ENCODE measurements at regions not wholly inside any gene's neighbourhood (a gene's known extent, or its start where the extent isn't known, plus 50 kb on each side); places are given as distances from the start of the nearest gene placed in this dataset.

GRCh38 chr11:110805756-110806155 lies 93.5 kb upstream of the ARHGAP20 start:
- in situ Hi-C loops (cut with MboI; ENCODE audit: low pct_unique_long_range_greater_than_20kb in 2 of 9, low sequenced_read_pairs in 9 of 9, unreplicated experiment in 9 of 9), result no loop called here
- no peak overlapping the region for H3K27ac ChIP-seq
- H3K4me1 ChIP-seq (replicated peaks in 1 of 2), result no peaks in the 10 kb centered on the region
- no peak overlapping the region for H3K4me3 ChIP-seq
- WGBS, 10 experiments, result 60 to 100% (median 80%) methylated on average over 1 of the region's 1 CpG; no CpG with 5 or more reads in 7 of the 10 experiments
- ATAC-seq (replicated peaks in 6 of 8), result no peak

GRCh38 chr11:110802162-110802561 lies 89.9 kb upstream of the ARHGAP20 start:
- no peak overlapping the region for H3K27ac ChIP-seq
- WGBS, 10 experiments, result 60 to 100% (median 81%) methylated on average over 1 to 2 of the region's 2 CpGs; no CpG with 5 or more reads in 4 of the 10 experiments
- H3K4me3 ChIP-seq, result no peak overlapping the region
- H3K4me1 ChIP-seq (replicated peaks in 1 of 2), result no peaks in the 10 kb centered on the region
- no peak for ATAC-seq (replicated peaks in 6 of 8)
- in situ Hi-C loops (cut with MboI; ENCODE audit: low pct_unique_long_range_greater_than_20kb in 2 of 9, low sequenced_read_pairs in 9 of 9, unreplicated experiment in 9 of 9), result no loop called here

- no peak for ATAC-seq (replicated peaks in 6 of 8)
- no peak overlapping the region for H3K27ac ChIP-seq
- 17 to 100% (median 68%) methylated on average over 1 to 3 of the region's 3 CpGs; no CpG with 5 or more reads in 4 of the 10 experiments for WGBS, 10 experiments
Measured at GRCh38 chr11:110801328-110801727, 89.1 kb upstream of the ARHGAP20 start.

GRCh38 chr11:110798201-110798900 lies 86.1 kb upstream of the ARHGAP20 start:
- 0 to 100% (median 62%) methylated on average over 1 to 5 of the region's 6 CpGs; no CpG with 5 or more reads in 1 of the 10 experiments for WGBS, 10 experiments
- H3K4me3 ChIP-seq, result no peak overlapping the region
- no peaks in the 10 kb centered on the region for H3K4me1 ChIP-seq (replicated peaks in 1 of 2)
- in situ Hi-C loops (cut with MboI; ENCODE audit: low pct_unique_long_range_greater_than_20kb in 2 of 9, low sequenced_read_pairs in 9 of 9, unreplicated experiment in 9 of 9), result no loop called here
- peak in 3 of 8 experiments; percentile 93 to 97 (median 97) for ATAC-seq (replicated peaks in 6 of 8)
- H3K27ac ChIP-seq, result no peak overlapping the region

More at GRCh38 chr11:110801328-110801727, 89.1 kb upstream of the ARHGAP20 start:
- no peak overlapping the region for H3K4me3 ChIP-seq
- no peaks in the 10 kb centered on the region for H3K4me1 ChIP-seq (replicated peaks in 1 of 2)
- in situ Hi-C loops (cut with MboI; ENCODE audit: low pct_unique_long_range_greater_than_20kb in 2 of 9, low sequenced_read_pairs in 9 of 9, unreplicated experiment in 9 of 9), result no loop called here

- WGBS, 10 experiments, result 67 to 100% (median 75%) methylated on average over 1 to 2 of the region's 3 CpGs; no CpG with 5 or more reads in 4 of the 10 experiments
- Histone ChIP-seq H3K27ac (no peak overlapping the region), H3K4me1 (replicated peaks in 1 of 2) (no peaks in the 10 kb centered on the region), H3K4me3 (no peak overlapping the region)
- in situ Hi-C loops (cut with MboI; ENCODE audit: low pct_unique_long_range_greater_than_20kb in 2 of 9, low sequenced_read_pairs in 9 of 9, unreplicated experiment in 9 of 9), result no loop called here
- ATAC-seq (replicated peaks in 6 of 8), result no peak
Measured at GRCh38 chr11:110797453-110797852, 85.2 kb upstream of the ARHGAP20 start.

GRCh38 chr11:110795112-110795624 lies 82.9 kb upstream of the ARHGAP20 start:
- ATAC-seq (replicated peaks in 6 of 8), result peak in 2 of 8 experiments; percentile 32 to 45
- in situ Hi-C loops (cut with MboI; ENCODE audit: low pct_unique_long_range_greater_than_20kb in 2 of 9, low sequenced_read_pairs in 9 of 9, unreplicated experiment in 9 of 9), result no loop called here
- Histone ChIP-seq H3K4me3 (no peak overlapping the region), H3K4me1 (replicated peaks in 1 of 2) (no peaks in the 10 kb centered on the region), H3K27ac (no peak overlapping the region)
- 0 to 100% (median 55%) methylated on average over 1 of the region's 1 CpG; no CpG with 5 or more reads in 2 of the 10 experiments for WGBS, 10 experiments

GRCh38 chr11:110793556-110793955 lies 81.3 kb upstream of the ARHGAP20 start:
- 48 to 93% (median 81%) methylated on average over 1 to 4 of the region's 4 CpGs; no CpG with 5 or more reads in 2 of the 10 experiments for WGBS, 10 experiments
- no peak overlapping the region for H3K4me3 ChIP-seq
- no peak for ATAC-seq (replicated peaks in 6 of 8)

GRCh38 chr11:110791621-110792020 lies 79.4 kb upstream of the ARHGAP20 start:
- in situ Hi-C loops (cut with MboI; ENCODE audit: low pct_unique_long_range_greater_than_20kb in 2 of 9, low sequenced_read_pairs in 9 of 9, unreplicated experiment in 9 of 9), result no loop called here
- Histone ChIP-seq H3K27ac (no peak overlapping the region), H3K4me1 (replicated peaks in 1 of 2) (no peaks in the 10 kb centered on the region), H3K4me3 (no peak overlapping the region)
- ATAC-seq (replicated peaks in 6 of 8), result no peak
- 0 to 86% (median 57%) methylated on average over 1 of the region's 1 CpG; no CpG with 5 or more reads in 3 of the 10 experiments for WGBS, 10 experiments

More at GRCh38 chr11:110793556-110793955, 81.3 kb upstream of the ARHGAP20 start:
- in situ Hi-C loops (cut with MboI; ENCODE audit: low pct_unique_long_range_greater_than_20kb in 2 of 9, low sequenced_read_pairs in 9 of 9, unreplicated experiment in 9 of 9), result no loop called here
- H3K4me1 ChIP-seq (replicated peaks in 1 of 2), result no peaks in the 10 kb centered on the region
- H3K27ac ChIP-seq, result no peak overlapping the region

GRCh38 chr11:110787680-110788079 lies 75.4 kb upstream of the ARHGAP20 start:
- no peak overlapping the region for H3K27ac ChIP-seq
- ATAC-seq (replicated peaks in 6 of 8), result no peak
- no peaks in the 10 kb centered on the region for H3K4me1 ChIP-seq (replicated peaks in 1 of 2)
- in situ Hi-C loops (cut with MboI; ENCODE audit: low pct_unique_long_range_greater_than_20kb in 2 of 9, low sequenced_read_pairs in 9 of 9, unreplicated experiment in 9 of 9), result no loop called here
- WGBS, 10 experiments, result 25 to 90% (median 68%) methylated on average over 1 to 2 of the region's 2 CpGs
- no peak overlapping the region for H3K4me3 ChIP-seq

GRCh38 chr11:110786226-110786902 lies 74.1 kb upstream of the ARHGAP20 start:
- Histone ChIP-seq H3K4me3 (no peak overlapping the region), H3K4me1 (replicated peaks in 1 of 2) (no peaks in the 10 kb centered on the region), H3K27ac (no peak overlapping the region)
- ATAC-seq (replicated peaks in 6 of 8), result no peak
- in situ Hi-C loops (cut with MboI; ENCODE audit: low pct_unique_long_range_greater_than_20kb in 2 of 9, low sequenced_read_pairs in 9 of 9, unreplicated experiment in 9 of 9), result no loop called here
- 75 to 100% (median 100%) methylated on average over 1 of the region's 1 CpG; no CpG with 5 or more reads in 6 of the 10 experiments for WGBS, 10 experiments

GRCh38 chr11:110785398-110785797 lies 73.2 kb upstream of the ARHGAP20 start:
- no peaks in the 10 kb centered on the region for H3K4me1 ChIP-seq (replicated peaks in 1 of 2)

GRCh38 chr11:110782616-110783015 lies 70.4 kb upstream of the ARHGAP20 start:
- WGBS, 10 experiments, result 0 to 75% (median 37%) methylated on average over 1 to 2 of the region's 2 CpGs; no CpG with 5 or more reads in 1 of the 10 experiments
- Histone ChIP-seq H3K4me1 (replicated peaks in 1 of 2) (no peaks in the 10 kb centered on the region), H3K27ac (no peak overlapping the region), H3K4me3 (no peak overlapping the region)
- in situ Hi-C loops (cut with MboI; ENCODE audit: low pct_unique_long_range_greater_than_20kb in 2 of 9, low sequenced_read_pairs in 9 of 9, unreplicated experiment in 9 of 9), result no loop called here
- ATAC-seq (replicated peaks in 6 of 8), result no peak

More at GRCh38 chr11:110785398-110785797, 73.2 kb upstream of the ARHGAP20 start:
- H3K4me3 ChIP-seq, result no peak overlapping the region
- no peak for ATAC-seq (replicated peaks in 6 of 8)
- in situ Hi-C loops (cut with MboI; ENCODE audit: low pct_unique_long_range_greater_than_20kb in 2 of 9, low sequenced_read_pairs in 9 of 9, unreplicated experiment in 9 of 9), result no loop called here
- no peak overlapping the region for H3K27ac ChIP-seq
- WGBS, 10 experiments, result 67 to 100% (median 94%) methylated on average over 1 of the region's 2 CpGs; no CpG with 5 or more reads in 4 of the 10 experiments

GRCh38 chr11:110779108-110779507 lies 66.9 kb upstream of the ARHGAP20 start:
- peaks cover 0 to 3% of the 10 kb centered on the region in 2 donors for H3K4me1 ChIP-seq (replicated peaks in 1 of 2)
- 50 to 80% (median 75%) methylated on average over 1 to 3 of the region's 3 CpGs; no CpG with 5 or more reads in 6 of the 10 experiments for WGBS, 10 experiments
- H3K4me3 ChIP-seq, result no peak overlapping the region
- no peak for ATAC-seq (replicated peaks in 6 of 8)
- H3K27ac ChIP-seq, result no peak overlapping the region
- in situ Hi-C loops (cut with MboI; ENCODE audit: low pct_unique_long_range_greater_than_20kb in 2 of 9, low sequenced_read_pairs in 9 of 9, unreplicated experiment in 9 of 9), result no loop called here
